Panc1 (cell line): ENCODE measurements at regions not wholly inside any gene's neighbourhood (a gene's known extent, or its start where the extent isn't known, plus 50 kb on each side); places are given as distances from the start of the nearest gene placed in this dataset.
"Not testable (repeated sequence)": the region's sequence is repeated elsewhere in the genome, so short reads cannot be mapped to it uniquely, and the experiment has no call there.

Experiments
- ATAC-seq: fragments of 200-7000 bp; cut with Tn5 transposase; 2 replicates; pipeline ENCODE4 v1.9.1; 2020; ENCODE audit warnings: mild to moderate bottlenecking, moderate library complexity
- BruUV-seq: library from RNA; stranded (reverse); fragments of 400-500 nt; replicated peaks from 2 replicates; lab custom pipeline; 2021; lab: Mats Ljungman, UMichigan
- CTCF ChIA-PET: fragments of 300-600 bp; sonication (Branson Sonifier 250); formaldehyde crosslinking; loops from one replicate; lab custom pipeline; 2022; ENCODE audit warnings: antibody characterized with exemption; lab: Charles Lee
- POLR2A ChIA-PET: fragments of 300-600 bp; sonication (Branson Sonifier 250); formaldehyde crosslinking; loops from one replicate; lab custom pipeline; 2022; ENCODE audit warnings: antibody characterized with exemption; lab: Charles Lee
- DNase-seq: peaks from one replicate; pipeline ENCODE4 v3.0.0-alpha.2; 2010; ENCODE audit warnings: low read depth, low spot score
- H3K27ac ChIP-seq: 2 replicates; pipeline ENCODE4 v1.5.1; 2011; ENCODE audit warnings: mild to moderate bottlenecking, low read length, inconsistent platforms
- H3K27me3 ChIP-seq: fragments of 200-500 bp; sonication (Bioruptor generic); 2 replicates; pipeline ENCODE4 v1.6.0; 2014; ENCODE audit warnings: low read length, inconsistent platforms; ENCODE audit not compliant: control insufficient read depth, insufficient read depth
- H3K36me3 ChIP-seq: fragments of 200-500 bp; sonication (Bioruptor generic); 2 replicates; pipeline ENCODE4 v1.5.1; 2014; ENCODE audit warnings: inconsistent platforms, mild to moderate bottlenecking, low read length, moderate library complexity; ENCODE audit not compliant: control insufficient read depth, insufficient read depth
- H3K4me1 ChIP-seq: 2 replicates; pipeline ENCODE4 v1.5.1; 2011; ENCODE audit warnings: inconsistent platforms, mild to moderate bottlenecking, low read length, moderate library complexity; ENCODE audit not compliant: control insufficient read depth, insufficient read depth
- H3K4me3 ChIP-seq, 2 experiments: 2 replicates each; pipeline ENCODE4 v1.5.1; 2011 to 2012; ENCODE audit warnings: low read depth in 2 of 2, low read length in 2 of 2, mild to moderate bottlenecking in 2 of 2, inconsistent platforms in 1 of 2, moderate library complexity in 1 of 2
- H3K9me3 ChIP-seq: fragments of 200-500 bp; sonication (Bioruptor generic); 2 replicates; pipeline ENCODE4 v1.5.1; 2014; ENCODE audit warnings: low read depth, mild to moderate bottlenecking, inconsistent platforms, low read length, moderate library complexity; ENCODE audit not compliant: control insufficient read depth, insufficient read depth
- POLR2AphosphoS5 ChIP-seq: IDR thresholded peaks from 2 replicates; pipeline ENCODE4 v1.6.1; 2012; ENCODE audit warnings: mild to moderate bottlenecking, low read depth, low read length, moderate library complexity
- SIN3A ChIP-seq: IDR thresholded peaks from 2 replicates; pipeline ENCODE4 v1.6.1; 2012; ENCODE audit warnings: low read depth, mild to moderate bottlenecking, low read length, moderate library complexity, borderline replicate concordance; ENCODE audit not compliant: insufficient read depth
- TCF7L2 ChIP-seq: IDR thresholded peaks from 2 replicates; pipeline ENCODE4 v1.6.1; 2011; ENCODE audit warnings: mild to moderate bottlenecking, low read depth, low read length, inconsistent platforms
- in situ Hi-C: cut with HindIII; loops from 2 replicates; pipeline ENCODE4 v1.10.0; 2016; ENCODE audit warnings: low sequenced_read_pairs, low pct_unique_long_range_greater_than_20kb
- intact Hi-C: fragments of 100-400 bp; cut with micrococcal nuclease; formaldehyde crosslinking; loops from one replicate; pipeline ENCODE4 v1.10.0; 2022; ENCODE audit not compliant: unreplicated experiment
- TF ChIP-seq, protein P1 (sequence below): fragments of 450-650 bp; IDR thresholded peaks from 2 replicates; pipeline ENCODE4 v1.5.1; 2017; ENCODE audit warnings: mild to moderate bottlenecking
- TF ChIP-seq, protein P2 (sequence below), 2 experiments: IDR thresholded peaks; 2 replicates each; pipeline ENCODE4 v1.6.1; 2011 to 2012; ENCODE audit warnings: low read depth in 2 of 2, control low read depth in 1 of 2, low read length in 1 of 2, mild to moderate bottlenecking in 1 of 2, moderate library complexity in 1 of 2; ENCODE audit not compliant: insufficient read depth in 1 of 2

GRCh38 chr15:96054621-96055020, 275.9 kb upstream of the NR2F2 start:
- no peak for ATAC-seq
- ChIA-PET POLR2A (no interaction called here), CTCF (no interaction called here)
- Histone ChIP-seq H3K4me1 (peaks cover 21% of the 10 kb centered on the region), H3K27ac (no peak overlapping the region), H3K9me3 (no peaks in the 10 kb centered on the region), H3K36me3 (no peaks in the 10 kb centered on the region), H3K27me3 (no peaks in the 10 kb centered on the region), H3K4me3 (no peak overlapping the region)
- TF ChIP-seq TCF7L2 (no peak), POLR2AphosphoS5 (no peak), SIN3A (no peak)
- TF ChIP-seq, protein P1, sequence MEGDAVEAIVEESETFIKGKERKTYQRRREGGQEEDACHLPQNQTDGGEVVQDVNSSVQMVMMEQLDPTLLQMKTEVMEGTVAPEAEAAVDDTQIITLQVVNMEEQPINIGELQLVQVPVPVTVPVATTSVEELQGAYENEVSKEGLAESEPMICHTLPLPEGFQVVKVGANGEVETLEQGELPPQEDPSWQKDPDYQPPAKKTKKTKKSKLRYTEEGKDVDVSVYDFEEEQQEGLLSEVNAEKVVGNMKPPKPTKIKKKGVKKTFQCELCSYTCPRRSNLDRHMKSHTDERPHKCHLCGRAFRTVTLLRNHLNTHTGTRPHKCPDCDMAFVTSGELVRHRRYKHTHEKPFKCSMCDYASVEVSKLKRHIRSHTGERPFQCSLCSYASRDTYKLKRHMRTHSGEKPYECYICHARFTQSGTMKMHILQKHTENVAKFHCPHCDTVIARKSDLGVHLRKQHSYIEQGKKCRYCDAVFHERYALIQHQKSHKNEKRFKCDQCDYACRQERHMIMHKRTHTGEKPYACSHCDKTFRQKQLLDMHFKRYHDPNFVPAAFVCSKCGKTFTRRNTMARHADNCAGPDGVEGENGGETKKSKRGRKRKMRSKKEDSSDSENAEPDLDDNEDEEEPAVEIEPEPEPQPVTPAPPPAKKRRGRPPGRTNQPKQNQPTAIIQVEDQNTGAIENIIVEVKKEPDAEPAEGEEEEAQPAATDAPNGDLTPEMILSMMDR, result no peak
- TF ChIP-seq, protein P2, sequence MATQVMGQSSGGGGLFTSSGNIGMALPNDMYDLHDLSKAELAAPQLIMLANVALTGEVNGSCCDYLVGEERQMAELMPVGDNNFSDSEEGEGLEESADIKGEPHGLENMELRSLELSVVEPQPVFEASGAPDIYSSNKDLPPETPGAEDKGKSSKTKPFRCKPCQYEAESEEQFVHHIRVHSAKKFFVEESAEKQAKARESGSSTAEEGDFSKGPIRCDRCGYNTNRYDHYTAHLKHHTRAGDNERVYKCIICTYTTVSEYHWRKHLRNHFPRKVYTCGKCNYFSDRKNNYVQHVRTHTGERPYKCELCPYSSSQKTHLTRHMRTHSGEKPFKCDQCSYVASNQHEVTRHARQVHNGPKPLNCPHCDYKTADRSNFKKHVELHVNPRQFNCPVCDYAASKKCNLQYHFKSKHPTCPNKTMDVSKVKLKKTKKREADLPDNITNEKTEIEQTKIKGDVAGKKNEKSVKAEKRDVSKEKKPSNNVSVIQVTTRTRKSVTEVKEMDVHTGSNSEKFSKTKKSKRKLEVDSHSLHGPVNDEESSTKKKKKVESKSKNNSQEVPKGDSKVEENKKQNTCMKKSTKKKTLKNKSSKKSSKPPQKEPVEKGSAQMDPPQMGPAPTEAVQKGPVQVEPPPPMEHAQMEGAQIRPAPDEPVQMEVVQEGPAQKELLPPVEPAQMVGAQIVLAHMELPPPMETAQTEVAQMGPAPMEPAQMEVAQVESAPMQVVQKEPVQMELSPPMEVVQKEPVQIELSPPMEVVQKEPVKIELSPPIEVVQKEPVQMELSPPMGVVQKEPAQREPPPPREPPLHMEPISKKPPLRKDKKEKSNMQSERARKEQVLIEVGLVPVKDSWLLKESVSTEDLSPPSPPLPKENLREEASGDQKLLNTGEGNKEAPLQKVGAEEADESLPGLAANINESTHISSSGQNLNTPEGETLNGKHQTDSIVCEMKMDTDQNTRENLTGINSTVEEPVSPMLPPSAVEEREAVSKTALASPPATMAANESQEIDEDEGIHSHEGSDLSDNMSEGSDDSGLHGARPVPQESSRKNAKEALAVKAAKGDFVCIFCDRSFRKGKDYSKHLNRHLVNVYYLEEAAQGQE (IDR thresholded peaks at IDR 0.05; ENCODE audit: insufficient read depth in 1 of 2, low read depth in 2 of 2, low read length in 1 of 2), result no peak
- DNase-seq, result no peak
- intact Hi-C loops (loop anchor here (10.0 kb wide), 1 partner anchor 270 kb away; no protein-coding TSS in a partner anchor), in situ Hi-C loops (no loop called here)
- no TSS peak for BruUV-seq

- Histone ChIP-seq H3K27me3 (no peaks in the 10 kb centered on the region), H3K27ac (no peak overlapping the region), H3K36me3 (no peaks in the 10 kb centered on the region), H3K4me1 (peaks cover 10% of the 10 kb centered on the region), H3K4me3 (no peak overlapping the region), H3K9me3 (no peaks in the 10 kb centered on the region)
- CTCF ChIA-PET, result no interaction called here
- POLR2A ChIA-PET, result interaction anchor here (0.7 kb wide), 1 partner anchor 272 kb away, joined by 3 read pairs; the partner anchor contains the start of gene NR2F2
- DNase-seq (no peak), ATAC-seq (no peak)
- in situ Hi-C loops, result no loop called here
- no TSS peak for BruUV-seq
- intact Hi-C loops, result loop anchor here (10.0 kb wide), 1 partner anchor 267 kb away; no protein-coding TSS in a partner anchor
- TF ChIP-seq TCF7L2 (no peak), POLR2AphosphoS5 (no peak)
- TF ChIP-seq, protein P2 (IDR thresholded peaks at IDR 0.05; ENCODE audit: insufficient read depth in 1 of 2, low read depth in 2 of 2, low read length in 1 of 2), result no peak
- TF ChIP-seq, protein P1, result no peak
Observed at GRCh38 chr15:96058103-96058851, 272.2 kb upstream of the NR2F2 start.

DNA sequence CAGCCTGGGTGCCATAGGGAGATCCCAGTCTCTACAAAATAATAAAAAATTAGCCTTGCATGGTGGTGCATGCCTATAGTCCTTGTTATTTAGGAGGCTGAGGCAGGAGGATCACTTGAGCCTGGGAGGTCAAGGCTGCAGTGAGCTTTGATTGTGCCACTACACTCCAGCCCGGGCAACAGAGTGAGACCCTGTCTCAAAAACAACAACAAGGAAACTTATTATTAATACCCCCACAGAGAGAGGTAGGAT, 271.7 kb upstream of the NR2F2 start:
- H3K27ac ChIP-seq, CTCF ChIA-PET, H3K4me1 ChIP-seq, H3K4me3 ChIP-seq, in situ Hi-C loops, DNase-seq, H3K36me3 ChIP-seq, H3K9me3 ChIP-seq, H3K27me3 ChIP-seq, BruUV-seq, ATAC-seq: not testable (repeated sequence)
- POLR2A ChIA-PET, result interaction anchor here (0.7 kb wide), 1 partner anchor 272 kb away, joined by 3 read pairs; the partner anchor contains the start of gene NR2F2
- intact Hi-C loops, result loop anchor here (10.0 kb wide), 1 partner anchor 266 kb away; no protein-coding TSS in a partner anchor
